SU-DHL-6 (cell line): ENCODE measurements at regions not wholly inside any gene's neighbourhood (a gene's known extent, or its start where the extent isn't known, plus 50 kb on each side); places are given as distances from the start of the nearest gene placed in this dataset.

ENCODE experiments used
- CTCF ChIP-seq: fragments of 200-600 bp; sonication (generic); IDR thresholded peaks from one replicate; pipeline ENCODE4 v1.5.1; 2017; ENCODE audit warnings: antibody characterized with exemption, mild to moderate bottlenecking, low read length, moderate library complexity; ENCODE audit not compliant: insufficient read depth, poor library complexity, severe bottlenecking
- EZH2phosphoT487 ChIP-seq: fragments of 200-600 bp; sonication (generic), shearing (Covaris generic); conservative IDR thresholded peaks from 2 replicates; pipeline ENCODE4 v1.6.1; 2018; ENCODE audit warnings: mild to moderate bottlenecking, antibody characterized with exemption, low read length, moderate library complexity, mixed read lengths

GRCh38 chr1:56173736-56174135 lies 405.6 kb downstream of the PLPP3 start:
- TF ChIP-seq CTCF (no peak), EZH2phosphoT487 (no peak)
